Endothelial cell of umbilical vein (primary cell): ENCODE measurements at regions not wholly inside any gene's neighbourhood (a gene's known extent, or its start where the extent isn't known, plus 50 kb on each side); places are given as distances from the start of the nearest gene placed in this dataset.

Experiments used
- BruUV-seq: library from RNA; stranded (reverse); fragments of 400-500 nt; replicated peaks from 2 replicates; lab custom pipeline; 2021; lab: Mats Ljungman, UMichigan
- CTCF ChIA-PET: fragments of 300-600, 350-600 bp; sonication (Branson Sonifier 250); formaldehyde crosslinking; loops from one replicate; lab custom pipeline; 2021; ENCODE audit warnings: antibody characterized with exemption, inconsistent platforms; lab: Charles Lee
- POLR2A ChIA-PET: fragments of 300-600, 350-600 bp; sonication (Branson Sonifier 250); formaldehyde crosslinking; loops from one replicate; lab custom pipeline; 2021; ENCODE audit warnings: antibody characterized with exemption, inconsistent platforms; lab: Charles Lee
- DNase-seq: peaks from one replicate; pipeline ENCODE4 v3.0.0-alpha.2; 2011; ENCODE audit warnings: low read depth, low spot score
- FAIRE-seq: peaks from 2 replicates; lab custom pipeline; 2011; peaks lifted over from hg19 to GRCh38; lab: Jason Lieb, UNC
- H2AFZ ChIP-seq: 2 replicates; pipeline ENCODE4 v1.6.0; 2012; ENCODE audit warnings: low read depth, low read length, control low read depth, inconsistent platforms
- H3K27ac ChIP-seq: 2 replicates; pipeline ENCODE4 v1.5.1; 2011; ENCODE audit warnings: low read depth, mild to moderate bottlenecking, control low read depth, low read length, moderate library complexity; ENCODE audit not compliant: insufficient read depth
- H3K27me3 ChIP-seq, 2 experiments: 2 replicates each; pipeline versions ENCODE4 v1.6.0 to v1.6.1; 2011; ENCODE audit warnings: low read length in 2 of 2, mixed read lengths in 1 of 2; ENCODE audit not compliant: control insufficient read depth in 2 of 2, insufficient read depth in 2 of 2
- H3K36me3 ChIP-seq, 2 experiments: 2 replicates in 1 of 2; 3 replicates in 1 of 2; pipeline ENCODE4 v1.5.1; 2011; ENCODE audit warnings: low read length in 2 of 2, mild to moderate bottlenecking in 1 of 2, moderate library complexity in 1 of 2; ENCODE audit not compliant: control insufficient read depth in 2 of 2, insufficient read depth in 2 of 2; ENCODE audit errors: extremely low read depth in 1 of 2
- H3K4me1 ChIP-seq: 3 replicates; pipeline ENCODE4 v1.5.1; 2011; ENCODE audit warnings: mild to moderate bottlenecking, low read length; ENCODE audit not compliant: control insufficient read depth, insufficient read depth; ENCODE audit errors: extremely low read depth
- H3K4me2 ChIP-seq: 2 replicates; pipeline ENCODE4 v1.6.1; 2011; ENCODE audit warnings: low read length, control low read depth, mixed read lengths; ENCODE audit not compliant: insufficient read depth
- H3K4me3 ChIP-seq, 3 experiments: fragments of 200-600 bp in 1 of 3; sonication (generic), shearing (Covaris generic) in 1 of 3; replicated peaks in 1 of 3; 2 replicates each; pipeline ENCODE4 v1.5.1; 2011 to 2016; ENCODE audit warnings: control low read depth in 3 of 3, low read length in 3 of 3, mild to moderate bottlenecking in 2 of 3, inconsistent platforms in 1 of 3, low read depth in 1 of 3, moderate library complexity in 1 of 3; ENCODE audit not compliant: insufficient read depth in 1 of 3
- H3K79me2 ChIP-seq: 2 replicates; pipeline ENCODE4 v1.6.0; 2012; ENCODE audit warnings: low read length, inconsistent platforms; ENCODE audit not compliant: control insufficient read depth, insufficient read depth
- H3K9ac ChIP-seq: replicated peaks from 2 replicates; pipeline ENCODE3; 2011; ENCODE audit warnings: low read length, control low read depth; ENCODE audit not compliant: insufficient read depth; ENCODE audit errors: extremely low read depth
- H3K9me1 ChIP-seq: replicated peaks from 3 replicates; pipeline ENCODE4 v1.6.0; 2011; ENCODE audit warnings: mild to moderate bottlenecking, low read length; ENCODE audit not compliant: control insufficient read depth, insufficient read depth; ENCODE audit errors: extremely low read depth
- H3K9me3 ChIP-seq: replicated peaks from 2 replicates; pipeline ENCODE4 v1.5.1; 2012; ENCODE audit warnings: low read length, inconsistent platforms; ENCODE audit not compliant: control insufficient read depth, insufficient read depth
- H4K20me1 ChIP-seq: replicated peaks from 2 replicates; pipeline ENCODE3; 2011; ENCODE audit warnings: mild to moderate bottlenecking, low read length; ENCODE audit not compliant: control insufficient read depth, insufficient read depth; ENCODE audit errors: extremely low read depth
- CTCF ChIP-seq, 2 donors: IDR thresholded peaks; 1 replicate in 1 of 2; 2 replicates in 1 of 2; pipeline ENCODE4 v1.5.1; 2011; ENCODE audit warnings: low read length in 2 of 2, mild to moderate bottlenecking in 2 of 2, moderate library complexity in 2 of 2, control low read depth in 1 of 2, inconsistent platforms in 1 of 2, low read depth in 1 of 2; ENCODE audit not compliant: insufficient read depth in 1 of 2; ENCODE audit errors: extremely low read depth in 1 of 2
- EZH2 ChIP-seq: IDR thresholded peaks from 2 replicates; pipeline ENCODE4 v1.6.1; 2012; ENCODE audit warnings: borderline replicate concordance, low read depth, mild to moderate bottlenecking, moderate library complexity, low read length, inconsistent platforms; ENCODE audit not compliant: severe bottlenecking
- FOS ChIP-seq: IDR thresholded peaks from 2 replicates; pipeline ENCODE4 v1.6.1; 2011; ENCODE audit warnings: mild to moderate bottlenecking, low read length, moderate library complexity, borderline replicate concordance; ENCODE audit not compliant: insufficient read depth
- GATA2 ChIP-seq: IDR thresholded peaks from 2 replicates; pipeline ENCODE4 v1.7.0; 2011; ENCODE audit warnings: low read depth, mild to moderate bottlenecking, moderate library complexity, mixed read lengths, low read length; ENCODE audit not compliant: insufficient read length, insufficient read depth
- JUN ChIP-seq: IDR thresholded peaks from 2 replicates; pipeline ENCODE4 v1.6.1; 2011; ENCODE audit warnings: borderline replicate concordance, low read depth; ENCODE audit not compliant: insufficient read length, insufficient read depth
- MYC ChIP-seq: IDR thresholded peaks from one replicate; pipeline ENCODE4 v1.6.1; 2011; ENCODE audit warnings: mild to moderate bottlenecking, low read depth, low read length
- POLR2A ChIP-seq: IDR thresholded peaks from 2 replicates; pipeline ENCODE4 v1.6.1; 2012; ENCODE audit warnings: low read depth, mild to moderate bottlenecking, control low read depth, low read length
- POLR2AphosphoS5 ChIP-seq: IDR thresholded peaks from 2 replicates; pipeline ENCODE4 v1.6.1; 2012; ENCODE audit warnings: low read depth, mild to moderate bottlenecking, control low read depth, low read length, moderate library complexity; ENCODE audit not compliant: insufficient read depth
- dilution Hi-C: fragments of 300-500 bp; cut with MboI; formaldehyde crosslinking; loops from one replicate; pipeline ENCODE4 v1.15.0; 2019; ENCODE audit warnings: low sequenced_read_pairs; ENCODE audit not compliant: extremely low pct_ligation_motif_present
- intact Hi-C: fragments of 100-400 bp; cut with micrococcal nuclease; formaldehyde crosslinking; loops from one replicate; pipeline ENCODE4 v1.10.0; 2022

GRCh38 chr5:56640763-56641406, 174.5 kb upstream of the MAP3K1 start:
- Histone ChIP-seq H3K79me2 (no peaks in the 10 kb centered on the region), H3K4me2 (no peak overlapping the region), H3K4me1 (peaks cover 17% of the 10 kb centered on the region), H4K20me1 (no peaks in the 10 kb centered on the region), H3K27me3 (no peaks in the 10 kb centered on the region), H3K9ac (no peak overlapping the region), H3K4me3 (no peak overlapping the region), H3K9me3 (no peaks in the 10 kb centered on the region), H3K36me3 (no peaks in the 10 kb centered on the region), H3K27ac (no peak overlapping the region), H2AFZ (no peak overlapping the region), H3K9me1 (no peaks in the 10 kb centered on the region)
- ChIA-PET POLR2A (no interaction called here), CTCF (no interaction called here)
- intact Hi-C loops, result no loop called here
- dilution Hi-C loops, result no loop called here
- TF ChIP-seq EZH2 (no peak), POLR2AphosphoS5 (no peak), FOS (no peak), MYC (no peak)
- no peak for DNase-seq
- BruUV-seq, result no TSS peak
- FAIRE-seq, result no peak

GRCh38 chr5:56639476-56639875, 175.9 kb upstream of the MAP3K1 start:
- TF ChIP-seq EZH2 (no peak), JUN (no peak), GATA2 (no peak), POLR2A (no peak), POLR2AphosphoS5 (no peak), CTCF (IDR thresholded peaks at IDR 0.05; ENCODE audit: extremely low read depth in 1 of 2, insufficient read depth in 1 of 2, low read depth in 1 of 2, low read length in 2 of 2) (no peak)
- ChIA-PET POLR2A (no interaction called here), CTCF (no interaction called here)
- no peak for FAIRE-seq
- no peaks in the 10 kb centered on the region for H4K20me1 ChIP-seq
- H3K9ac ChIP-seq, result no peak overlapping the region
- H2AFZ ChIP-seq, result no peak overlapping the region
- H3K79me2 ChIP-seq, result no peaks in the 10 kb centered on the region
- no TSS peak for BruUV-seq
- no peak overlapping the region for H3K4me2 ChIP-seq
- H3K4me1 ChIP-seq, result peaks cover 17% of the 10 kb centered on the region
- H3K9me3 ChIP-seq, result no peaks in the 10 kb centered on the region
- no peaks in the 10 kb centered on the region for H3K36me3 ChIP-seq
- H3K27me3 ChIP-seq, result no peaks in the 10 kb centered on the region
- no peak for DNase-seq
- no peak overlapping the region for H3K27ac ChIP-seq
- intact Hi-C loops, result loop anchor here (5.0 kb wide), 2 partner anchors 367 to 1437 kb away; no protein-coding TSS in a partner anchor
- dilution Hi-C loops, result no loop called here
- no peaks in the 10 kb centered on the region for H3K9me1 ChIP-seq
- H3K4me3 ChIP-seq, result no peak overlapping the region
